CD4-positive, alpha-beta memory T cell (primary cell): ENCODE measurements at regions not wholly inside any gene's neighbourhood (a gene's known extent, or its start where the extent isn't known, plus 50 kb on each side); places are given as distances from the start of the nearest gene placed in this dataset.

Source experiments
- CTCF ChIA-PET: fragments of 350-600 bp; sonication (Branson Sonifier 250); formaldehyde crosslinking; loops from one replicate; lab custom pipeline; 2021; ENCODE audit warnings: inconsistent platforms; ENCODE audit not compliant: partially characterized antibody; lab: Charles Lee
- POLR2A ChIA-PET: fragments of 350-600 bp; sonication (Branson Sonifier 250); formaldehyde crosslinking; loops from one replicate; lab custom pipeline; 2021; ENCODE audit not compliant: partially characterized antibody; lab: Charles Lee
- DNase-seq, 5 donors: peaks; one replicate each; pipeline versions ENCODE4 v3.0.0 to v3.0.0-alpha.2; 2020 to 2022; ENCODE audit warnings: mixed read lengths in 1 of 5
- H3K27ac ChIP-seq: one replicate; pipeline ENCODE4 v1.7.0; 2013; ENCODE audit warnings: low read depth, low read length
- H3K27me3 ChIP-seq: 2 replicates; pipeline ENCODE4 v1.7.0; 2013; ENCODE audit warnings: mild to moderate bottlenecking, low read length, moderate library complexity; ENCODE audit not compliant: insufficient read depth
- H3K36me3 ChIP-seq: 2 replicates; pipeline ENCODE4 v1.7.0; 2013; ENCODE audit warnings: mild to moderate bottlenecking, low read length, moderate library complexity; ENCODE audit not compliant: insufficient read depth
- H3K4me1 ChIP-seq: 2 replicates; pipeline ENCODE4 v1.7.0; 2013; ENCODE audit warnings: mild to moderate bottlenecking, low read length, moderate library complexity; ENCODE audit not compliant: insufficient read depth
- H3K4me3 ChIP-seq, 2 donors: one replicate each; pipeline ENCODE4 v1.7.0; 2013; ENCODE audit warnings: low read length in 2 of 2, mild to moderate bottlenecking in 1 of 2
- H3K9me3 ChIP-seq, 2 donors: one replicate each; pipeline ENCODE4 v1.7.0; 2013; ENCODE audit warnings: low read length in 2 of 2, control low read depth in 1 of 2; ENCODE audit not compliant: control insufficient read depth in 1 of 2
- H3K27ac Mint-ChIP-seq, 7 donors: one replicate each; pipeline ENCODE4 v1.8.0; 2020 to 2021; ENCODE audit warnings: mixed read lengths in 7 of 7, mild to moderate bottlenecking in 6 of 7, inconsistent platforms in 3 of 7, moderate library complexity in 3 of 7
- H3K27me3 Mint-ChIP-seq, 2 donors: one replicate each; pipeline ENCODE4 v1.8.0; 2020 to 2021; ENCODE audit warnings: mixed read lengths in 2 of 2
- H3K36me3 Mint-ChIP-seq, 2 donors: one replicate each; pipeline ENCODE4 v1.8.0; 2020 to 2021; ENCODE audit warnings: mixed read lengths in 2 of 2, inconsistent platforms in 1 of 2, mild to moderate bottlenecking in 1 of 2
- H3K4me1 Mint-ChIP-seq, 4 donors: one replicate each; pipeline ENCODE4 v1.8.0; 2020 to 2021; ENCODE audit warnings: mixed read lengths in 4 of 4, mild to moderate bottlenecking in 1 of 4
- H3K4me3 Mint-ChIP-seq, 8 donors: one replicate each; pipeline ENCODE4 v1.8.0; 2020 to 2021; ENCODE audit warnings: mixed read lengths in 8 of 8, mild to moderate bottlenecking in 7 of 8, moderate library complexity in 6 of 8, inconsistent platforms in 3 of 8
- H3K9me3 Mint-ChIP-seq, 8 donors: one replicate each; pipeline ENCODE4 v1.8.0; 2020 to 2021; ENCODE audit warnings: mixed read lengths in 8 of 8, mild to moderate bottlenecking in 5 of 8, inconsistent platforms in 3 of 8, moderate library complexity in 1 of 8
- intact Hi-C: fragments of 100-400 bp; cut with micrococcal nuclease; formaldehyde crosslinking; loops from one replicate; pipeline ENCODE4 v1.15.1; 2023

DNA sequence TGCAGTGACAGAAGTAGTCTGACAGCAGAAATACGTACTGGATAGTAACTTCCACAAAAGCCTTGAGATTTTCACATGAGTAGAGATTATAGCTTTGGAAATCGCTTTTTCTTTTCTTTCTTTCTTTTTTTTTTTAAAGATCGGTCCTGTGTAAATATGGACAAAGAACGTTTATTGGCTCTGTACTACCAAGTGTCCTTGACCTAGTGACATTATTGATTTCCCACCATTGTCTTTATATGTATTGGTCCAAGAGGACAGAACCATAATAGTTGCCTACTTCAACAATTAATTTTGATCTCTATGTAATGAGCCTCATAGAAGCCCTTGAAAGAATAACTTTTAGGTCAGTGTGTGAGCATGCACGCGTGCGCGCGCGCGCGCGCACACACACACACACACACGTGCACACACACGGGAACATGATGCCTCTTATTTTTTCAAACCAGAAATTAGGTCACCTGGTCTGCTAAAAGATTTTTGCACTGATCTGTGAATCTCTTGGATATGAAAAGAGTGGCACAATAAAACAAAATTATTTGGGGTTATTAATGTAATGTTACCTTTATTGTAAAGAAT, 516.8 kb downstream of the PSAT1 start:
- H3K27ac ChIP-seq: no peak overlapping the region
- no peaks in the 10 kb centered on the region for H3K36me3 ChIP-seq
- no peaks in the 10 kb centered on the region for H3K4me1 ChIP-seq
- H3K27ac Mint-ChIP-seq: no peak overlapping the region
- DNase-seq: no peak
- intact Hi-C loops: no loop called here
- no peak overlapping the region for H3K4me3 ChIP-seq
- H3K4me3 Mint-ChIP-seq: no peak overlapping the region
- no peaks in the 10 kb centered on the region for H3K9me3 ChIP-seq
- ChIA-PET CTCF (no interaction called here), POLR2A (no interaction called here)
- no peaks in the 10 kb centered on the region for H3K36me3 Mint-ChIP-seq
- H3K27me3 Mint-ChIP-seq: no peaks in the 10 kb centered on the region
- no peaks in the 10 kb centered on the region for H3K27me3 ChIP-seq
- H3K9me3 Mint-ChIP-seq: peaks cover 0 to under 1% (median 0%) of the 10 kb centered on the region in 8 donors
- H3K4me1 Mint-ChIP-seq: no peaks in the 10 kb centered on the region

DNA sequence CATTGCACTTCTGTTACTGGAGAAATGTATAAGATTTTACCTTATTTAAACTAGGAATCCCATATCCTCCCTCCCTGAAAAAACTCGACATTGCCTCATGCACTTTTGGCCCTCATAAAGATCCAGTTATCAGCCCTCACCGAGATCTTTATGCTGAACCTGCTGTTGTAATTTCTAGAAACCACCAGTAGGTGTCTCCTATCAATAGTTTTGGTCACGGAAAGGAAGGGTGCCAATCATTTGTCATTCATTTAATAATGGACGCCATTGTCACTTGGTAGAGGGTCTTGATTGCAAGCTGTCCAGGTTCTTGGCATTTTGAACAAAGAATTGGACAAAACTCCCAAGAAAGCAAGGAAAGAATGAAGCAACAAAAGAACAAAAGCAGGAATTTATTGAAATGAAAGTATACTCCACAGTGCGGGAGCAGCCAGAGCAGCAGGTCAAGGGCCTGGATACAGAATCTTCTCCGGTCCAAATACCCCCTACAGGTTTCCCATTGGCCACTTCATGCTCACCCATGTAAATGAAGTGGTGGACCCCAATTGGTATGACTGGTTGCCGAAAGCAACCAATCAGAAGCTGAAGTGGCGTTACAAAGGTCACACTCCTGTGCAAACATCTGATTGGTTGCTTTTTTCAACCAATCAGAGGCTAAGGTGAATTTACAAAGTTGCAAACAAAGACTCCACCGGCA, 524.3 kb downstream of the PSAT1 start:
- peak overlapping the region in 1 of 7 donors; percentile 61 for H3K27ac Mint-ChIP-seq
- H3K36me3 Mint-ChIP-seq: no peaks in the 10 kb centered on the region
- peak overlapping the region; percentile 68 to 83 (median 76) for H3K4me3 Mint-ChIP-seq

DNA sequence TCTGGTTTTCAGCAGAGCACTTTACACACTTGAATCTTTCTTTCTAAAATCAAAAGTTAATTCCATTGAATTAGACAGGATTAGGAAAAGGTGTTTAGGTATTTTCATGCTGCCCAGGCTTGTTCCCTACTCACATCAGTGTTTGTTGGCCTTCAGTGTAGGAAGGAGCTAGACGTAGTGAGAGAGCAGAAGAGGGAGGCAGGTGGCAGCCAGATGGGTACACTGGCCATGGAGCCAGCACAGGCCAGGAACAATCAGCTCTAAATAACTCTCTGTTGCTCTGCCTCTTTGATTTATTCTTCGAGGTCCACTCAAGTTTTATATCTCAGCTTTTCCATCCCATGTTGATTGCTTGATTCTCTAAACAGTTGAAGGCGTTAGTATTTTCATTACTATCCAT, 529.6 kb downstream of the PSAT1 start:
- no peak for DNase-seq
- intact Hi-C loops: loop anchor here (10.0 kb wide), 1 partner anchor 1348 kb away; no protein-coding TSS in a partner anchor
- Histone ChIP-seq H3K27ac (no peak overlapping the region), H3K27me3 (no peaks in the 10 kb centered on the region), H3K4me1 (no peaks in the 10 kb centered on the region), H3K4me3 (no peak overlapping the region), H3K36me3 (no peaks in the 10 kb centered on the region), H3K9me3 (no peaks in the 10 kb centered on the region)
- no peak overlapping the region for H3K27ac Mint-ChIP-seq
- no peaks in the 10 kb centered on the region for H3K27me3 Mint-ChIP-seq
- ChIA-PET CTCF (no interaction called here), POLR2A (no interaction called here)
- H3K4me1 Mint-ChIP-seq: peaks cover 0 to 2% (median 0%) of the 10 kb centered on the region in 4 donors
- H3K9me3 Mint-ChIP-seq: no peaks in the 10 kb centered on the region
- no peak overlapping the region for H3K4me3 Mint-ChIP-seq
- H3K36me3 Mint-ChIP-seq: no peaks in the 10 kb centered on the region

More for the DNA sequence above, 524.3 kb downstream of the PSAT1 start:
- no peaks in the 10 kb centered on the region for H3K4me1 ChIP-seq
- no peaks in the 10 kb centered on the region for H3K9me3 ChIP-seq
- H3K36me3 ChIP-seq: no peaks in the 10 kb centered on the region
- H3K27ac ChIP-seq: no peak overlapping the region
- intact Hi-C loops: loop anchor here (5.0 to 10.0 kb wide), 2 partner anchors 1136 to 1354 kb away; no protein-coding TSS in a partner anchor
- ChIA-PET POLR2A (no interaction called here), CTCF (interaction anchor here (0.9 to 2.2 kb wide), 4 partner anchors 9 to 37 kb away, joined by 3 to 5 read pairs (median 3); no protein-coding TSS in a partner anchor)
- Mint-ChIP-seq H3K27me3 (peaks cover 0 to 1% of the 10 kb centered on the region in 2 donors), H3K9me3 (no peaks in the 10 kb centered on the region), H3K4me1 (peaks cover 0 to 9% (median 4%) of the 10 kb centered on the region in 4 donors)
- DNase-seq: peak in 3 of 5 donors; percentile 11 to 21 (median 13)
- H3K27me3 ChIP-seq: no peaks in the 10 kb centered on the region
- H3K4me3 ChIP-seq: no peak overlapping the region

DNA sequence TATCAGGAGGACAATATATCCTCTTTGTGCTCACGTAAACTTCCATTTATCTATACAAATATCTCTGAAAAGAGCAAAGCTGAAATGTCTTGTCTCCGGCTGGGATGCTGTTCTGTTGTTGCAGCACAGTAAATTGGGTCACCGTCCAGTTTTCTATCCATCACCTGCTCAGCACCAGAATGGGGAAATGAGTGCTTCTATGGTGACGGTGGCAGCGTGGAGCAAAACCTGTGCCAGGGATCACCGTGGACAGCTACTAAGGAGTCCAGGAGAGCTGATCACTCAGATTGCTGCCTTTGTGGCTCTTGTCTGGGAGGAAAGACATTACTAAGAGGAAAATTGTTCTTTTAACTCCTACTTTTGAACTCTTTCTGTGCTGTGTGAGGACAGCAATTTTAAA, 531.6 kb downstream of the PSAT1 start:
- no peak overlapping the region for H3K4me3 Mint-ChIP-seq
- POLR2A ChIA-PET: no interaction called here

DNA sequence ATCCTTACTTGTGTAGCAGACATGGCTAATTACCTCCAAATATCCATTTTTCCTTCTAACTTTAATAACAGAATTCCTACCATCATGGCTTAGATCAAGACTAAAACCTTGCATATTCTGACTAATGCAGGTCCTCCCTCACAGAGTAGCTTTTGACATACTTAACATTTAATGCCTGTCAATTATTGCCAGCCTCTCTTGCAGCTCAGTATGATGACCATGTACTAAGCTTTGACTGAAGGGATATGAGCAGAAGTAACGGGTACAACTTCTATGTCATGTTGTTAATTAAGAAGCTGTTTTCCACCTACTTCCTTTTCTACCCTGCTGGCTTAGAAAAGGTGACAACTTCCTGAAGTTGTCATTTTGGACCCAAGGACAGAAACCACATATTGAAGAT, 533.4 kb downstream of the PSAT1 start:
- POLR2A ChIA-PET: no interaction called here
- no peaks in the 10 kb centered on the region for H3K27me3 ChIP-seq
- H3K4me1 ChIP-seq: no peaks in the 10 kb centered on the region
- Mint-ChIP-seq H3K4me1 (no peaks in the 10 kb centered on the region), H3K9me3 (no peaks in the 10 kb centered on the region), H3K27me3 (no peaks in the 10 kb centered on the region), H3K36me3 (no peaks in the 10 kb centered on the region), H3K27ac (no peak overlapping the region), H3K4me3 (no peak overlapping the region)
- no peaks in the 10 kb centered on the region for H3K9me3 ChIP-seq
- intact Hi-C loops: no loop called here
- H3K27ac ChIP-seq: no peak overlapping the region
- CTCF ChIA-PET: no interaction called here
- no peak overlapping the region for H3K4me3 ChIP-seq
- no peak for DNase-seq
- no peaks in the 10 kb centered on the region for H3K36me3 ChIP-seq

More for the DNA sequence above, 531.6 kb downstream of the PSAT1 start:
- no peaks in the 10 kb centered on the region for H3K27me3 ChIP-seq
- no peaks in the 10 kb centered on the region for H3K36me3 ChIP-seq
- no peaks in the 10 kb centered on the region for H3K9me3 Mint-ChIP-seq
- CTCF ChIA-PET: interaction anchor here (1.0 kb wide), 1 partner anchor 82 kb away, joined by 3 read pairs; no protein-coding TSS in a partner anchor
- H3K36me3 Mint-ChIP-seq: no peaks in the 10 kb centered on the region
- intact Hi-C loops: loop anchor here (10.0 kb wide), 1 partner anchor 1346 kb away; no protein-coding TSS in a partner anchor
- no peak overlapping the region for H3K4me3 ChIP-seq
- no peak overlapping the region for H3K27ac ChIP-seq
- H3K4me1 ChIP-seq: no peaks in the 10 kb centered on the region
- no peak overlapping the region for H3K27ac Mint-ChIP-seq
- no peaks in the 10 kb centered on the region for H3K9me3 ChIP-seq
- no peaks in the 10 kb centered on the region for H3K4me1 Mint-ChIP-seq
- no peak for DNase-seq
- H3K27me3 Mint-ChIP-seq: no peaks in the 10 kb centered on the region

DNA sequence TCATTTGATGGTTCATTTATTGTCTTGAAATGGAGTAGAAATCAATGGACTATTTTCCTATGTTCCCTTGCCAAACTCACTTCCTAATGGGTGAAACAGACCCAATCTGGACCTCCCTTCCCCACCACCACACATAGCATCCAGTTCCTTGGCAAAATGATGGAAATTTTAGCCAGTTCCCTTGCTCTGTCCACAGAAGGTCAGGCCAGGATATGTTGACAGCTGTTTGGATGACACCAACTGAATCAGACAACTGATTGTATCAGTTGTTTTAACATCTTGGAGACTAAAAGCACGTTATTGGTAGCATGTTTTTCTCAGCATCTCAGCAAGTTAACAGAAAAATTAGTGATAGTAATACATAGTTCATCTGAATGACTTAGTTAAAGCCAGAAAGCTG, 534.8 kb downstream of the PSAT1 start:
- intact Hi-C loops: no loop called here
- Histone ChIP-seq H3K27me3 (no peaks in the 10 kb centered on the region), H3K4me1 (no peaks in the 10 kb centered on the region), H3K4me3 (no peak overlapping the region), H3K9me3 (no peaks in the 10 kb centered on the region), H3K27ac (no peak overlapping the region), H3K36me3 (no peaks in the 10 kb centered on the region)
- DNase-seq: no peak
- ChIA-PET CTCF (interaction anchor here (0.9 kb wide), 1 partner anchor 10 kb away, joined by 3 read pairs; no protein-coding TSS in a partner anchor), POLR2A (no interaction called here)
- no peaks in the 10 kb centered on the region for H3K27me3 Mint-ChIP-seq
- no peaks in the 10 kb centered on the region for H3K9me3 Mint-ChIP-seq
- H3K27ac Mint-ChIP-seq: no peak overlapping the region
- no peak overlapping the region for H3K4me3 Mint-ChIP-seq
- no peaks in the 10 kb centered on the region for H3K4me1 Mint-ChIP-seq
- H3K36me3 Mint-ChIP-seq: no peaks in the 10 kb centered on the region

DNA sequence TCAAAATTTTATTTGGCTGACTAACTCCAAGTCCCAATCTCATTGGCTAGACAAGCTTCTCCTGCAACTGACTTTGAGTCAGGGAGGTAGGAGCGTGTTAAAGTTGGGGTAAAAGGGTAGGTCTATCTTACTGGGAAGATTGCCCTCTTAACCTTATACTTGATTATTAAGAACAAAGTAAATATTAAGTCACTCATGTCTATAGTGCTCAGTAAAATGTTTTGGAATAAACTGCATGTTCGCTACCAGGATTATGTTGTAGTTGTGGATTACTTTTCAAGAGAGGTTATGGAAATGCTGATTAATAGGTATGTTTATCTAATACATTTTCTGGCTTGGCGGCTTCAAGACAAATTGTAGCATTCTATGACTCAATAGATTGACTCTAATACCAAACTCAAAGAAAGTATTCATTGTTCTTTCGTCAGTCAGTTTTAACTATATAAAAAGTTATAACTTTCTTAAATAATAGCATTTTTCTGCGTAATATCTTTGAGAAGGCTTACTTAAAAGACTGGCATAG, 539.1 kb downstream of the PSAT1 start:
- Mint-ChIP-seq H3K27me3 (no peaks in the 10 kb centered on the region), H3K4me1 (no peaks in the 10 kb centered on the region), H3K4me3 (no peak overlapping the region), H3K9me3 (no peaks in the 10 kb centered on the region), H3K27ac (no peak overlapping the region), H3K36me3 (no peaks in the 10 kb centered on the region)
- no peak for DNase-seq
- no peaks in the 10 kb centered on the region for H3K36me3 ChIP-seq
- no peaks in the 10 kb centered on the region for H3K27me3 ChIP-seq
- ChIA-PET CTCF (no interaction called here), POLR2A (no interaction called here)
- H3K27ac ChIP-seq: no peak overlapping the region
- H3K9me3 ChIP-seq: no peaks in the 10 kb centered on the region
- no peaks in the 10 kb centered on the region for H3K4me1 ChIP-seq
- H3K4me3 ChIP-seq: no peak overlapping the region
- intact Hi-C loops: no loop called here
